VCaP (cell line): ENCODE measurements at regions not wholly inside any gene's neighbourhood (a gene's known extent, or its start where the extent isn't known, plus 50 kb on each side); places are given as distances from the start of the nearest gene placed in this dataset.

Source experiments
- H3K27ac ChIP-seq: fragments of 450-650 bp; 2 replicates; pipeline ENCODE4 v1.5.1; 2017
- CTCF ChIP-seq: fragments of 450-650 bp; conservative IDR thresholded peaks from 2 replicates; pipeline ENCODE4 v1.5.1; 2017; ENCODE audit warnings: mild to moderate bottlenecking, moderate library complexity

- no peak for TF ChIP-seq CTCF
- no peak overlapping the region for H3K27ac ChIP-seq
These were observed 68.4 kb upstream of the SORL1 start for GRCh38 chr11:121383716-121384115.

DNA sequence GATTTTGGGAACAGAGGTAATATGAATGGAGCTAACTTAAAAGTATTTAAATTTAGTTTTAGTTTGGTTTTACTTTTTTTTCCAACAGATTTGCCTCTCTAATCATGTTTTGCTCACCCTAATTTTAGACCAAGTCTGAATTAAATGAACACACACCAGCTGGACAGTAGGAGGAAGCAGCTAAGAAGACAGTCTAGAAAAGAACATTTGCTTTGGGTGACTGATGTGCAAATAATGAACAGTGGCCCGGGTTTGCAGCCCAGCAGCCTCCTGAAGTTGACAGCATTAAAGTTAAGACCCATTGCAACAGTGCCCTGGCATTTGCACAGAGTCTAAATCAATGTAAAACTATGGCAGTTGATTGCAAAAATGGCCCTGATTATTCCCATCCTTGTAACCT is 66.4 kb upstream of the SORL1 start:
- TF ChIP-seq CTCF = no peak

More for the DNA sequence above, 66.4 kb upstream of the SORL1 start:
- H3K27ac ChIP-seq = no peak overlapping the region
